ENCODE measurements at regions not wholly inside any gene's neighbourhood (a gene's known extent, or its start where the extent isn't known, plus 50 kb on each side); places are given as distances from the start of the nearest gene placed in this dataset.

DNA sequence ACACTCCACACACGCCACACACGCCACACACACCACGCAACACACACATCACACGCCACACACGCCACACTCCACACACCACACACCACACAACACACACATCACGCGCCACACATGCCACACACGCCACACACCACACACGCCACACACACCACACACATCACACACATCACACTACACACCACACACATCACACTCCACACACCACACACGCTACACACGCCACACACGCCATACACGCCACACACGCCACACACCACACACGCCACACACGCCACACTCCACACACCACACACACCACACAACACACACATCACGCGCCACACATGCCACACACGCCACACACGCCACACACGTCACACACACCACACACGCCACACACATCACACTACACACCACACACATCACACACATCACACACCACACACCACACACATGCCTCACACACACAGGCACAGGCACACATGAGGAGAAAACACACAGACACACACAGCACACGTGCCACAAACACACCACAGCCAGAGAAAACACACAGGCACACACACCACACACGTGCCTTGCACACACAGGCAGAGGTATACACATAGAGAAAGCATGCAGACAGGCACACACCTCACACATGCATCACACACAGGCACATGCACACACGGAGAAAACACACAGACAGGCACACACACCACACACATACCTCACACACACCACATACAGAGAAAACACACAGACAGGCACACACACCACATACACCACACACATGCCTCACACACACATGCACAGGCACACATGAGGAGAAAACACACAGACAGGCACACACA is 241.5 kb upstream of the MYT1L start:
- TF ChIP-seq, protein P1, sequence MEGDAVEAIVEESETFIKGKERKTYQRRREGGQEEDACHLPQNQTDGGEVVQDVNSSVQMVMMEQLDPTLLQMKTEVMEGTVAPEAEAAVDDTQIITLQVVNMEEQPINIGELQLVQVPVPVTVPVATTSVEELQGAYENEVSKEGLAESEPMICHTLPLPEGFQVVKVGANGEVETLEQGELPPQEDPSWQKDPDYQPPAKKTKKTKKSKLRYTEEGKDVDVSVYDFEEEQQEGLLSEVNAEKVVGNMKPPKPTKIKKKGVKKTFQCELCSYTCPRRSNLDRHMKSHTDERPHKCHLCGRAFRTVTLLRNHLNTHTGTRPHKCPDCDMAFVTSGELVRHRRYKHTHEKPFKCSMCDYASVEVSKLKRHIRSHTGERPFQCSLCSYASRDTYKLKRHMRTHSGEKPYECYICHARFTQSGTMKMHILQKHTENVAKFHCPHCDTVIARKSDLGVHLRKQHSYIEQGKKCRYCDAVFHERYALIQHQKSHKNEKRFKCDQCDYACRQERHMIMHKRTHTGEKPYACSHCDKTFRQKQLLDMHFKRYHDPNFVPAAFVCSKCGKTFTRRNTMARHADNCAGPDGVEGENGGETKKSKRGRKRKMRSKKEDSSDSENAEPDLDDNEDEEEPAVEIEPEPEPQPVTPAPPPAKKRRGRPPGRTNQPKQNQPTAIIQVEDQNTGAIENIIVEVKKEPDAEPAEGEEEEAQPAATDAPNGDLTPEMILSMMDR (conservative IDR thresholded peaks at IDR 0.05 in 1 of 2, IDR thresholded peaks at IDR 0.05 in 1 of 2; ENCODE audit: low read depth in 1 of 2, low read length in 2 of 2): no peak
- TF ChIP-seq EZH2 (IDR thresholded peaks at IDR 0.05; ENCODE audit: low read length, missing control alignments): no peak

Data from fibroblast of lung (primary cell).